Endothelial cell (in vitro differentiated cells): ENCODE measurements at regions not wholly inside any gene's neighbourhood (a gene's known extent, or its start where the extent isn't known, plus 50 kb on each side); places are given as distances from the start of the nearest gene placed in this dataset.
"Not testable (repeated sequence)": the region's sequence is repeated elsewhere in the genome, so short reads cannot be mapped to it uniquely, and the experiment has no call there.

ENCODE experiments used
- DNase-seq: peaks from one replicate; pipeline ENCODE4 v3.0.0; 2021; ENCODE audit warnings: low spot score
- H3K27ac Mint-ChIP-seq: one replicate; pipeline ENCODE4 v1.8.0; 2021; ENCODE audit warnings: mixed read lengths, inconsistent platforms; ENCODE audit not compliant: unreplicated experiment
- H3K27me3 Mint-ChIP-seq: one replicate; pipeline ENCODE4 v1.8.0; 2021; ENCODE audit warnings: mild to moderate bottlenecking, moderate library complexity, mixed read lengths, inconsistent platforms; ENCODE audit not compliant: unreplicated experiment
- H3K36me3 Mint-ChIP-seq: one replicate; pipeline ENCODE4 v1.8.0; 2021; ENCODE audit warnings: mild to moderate bottlenecking, low read depth, mixed read lengths, inconsistent platforms; ENCODE audit not compliant: unreplicated experiment
- H3K4me1 Mint-ChIP-seq: one replicate; pipeline ENCODE4 v1.8.0; 2021; ENCODE audit warnings: mild to moderate bottlenecking, mixed read lengths, inconsistent platforms; ENCODE audit not compliant: unreplicated experiment
- H3K4me3 Mint-ChIP-seq: one replicate; pipeline ENCODE4 v1.8.0; 2021; ENCODE audit warnings: mild to moderate bottlenecking, mixed read lengths, inconsistent platforms; ENCODE audit not compliant: unreplicated experiment
- H3K9me3 Mint-ChIP-seq: one replicate; pipeline ENCODE4 v1.8.0; 2021; ENCODE audit warnings: mixed read lengths, inconsistent platforms; ENCODE audit not compliant: unreplicated experiment
- TF ChIP-seq, protein P1 (sequence below): fragments of 200-600 bp; sonication (generic); IDR thresholded peaks from one replicate; pipeline ENCODE4 v1.5.0; 2021; ENCODE audit warnings: antibody characterized with exemption; ENCODE audit not compliant: unreplicated experiment

DNA sequence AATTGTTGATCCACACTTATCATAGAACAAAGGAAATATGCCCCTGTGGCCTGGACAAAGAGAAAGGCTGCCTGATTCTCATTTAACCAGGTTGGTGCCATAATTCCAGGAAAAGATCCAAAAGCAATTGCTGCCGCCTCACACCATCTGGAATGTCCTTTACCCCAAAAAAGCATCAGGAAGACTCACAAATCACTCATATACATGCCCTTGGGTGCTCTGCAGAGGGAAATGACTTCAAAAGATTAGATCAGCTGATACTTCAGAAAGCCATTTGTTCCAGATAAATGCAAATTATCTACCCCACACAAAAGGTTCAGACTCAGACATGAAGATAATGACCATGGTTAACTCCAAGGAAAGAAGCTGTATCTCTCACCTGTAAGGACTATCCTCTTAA lies 285.8 kb downstream of the C1D start:
- no peaks in the 10 kb centered on the region for H3K9me3 Mint-ChIP-seq
- H3K4me3 Mint-ChIP-seq, result no peak overlapping the region
- no peaks in the 10 kb centered on the region for H3K36me3 Mint-ChIP-seq
- no peak overlapping the region for H3K27ac Mint-ChIP-seq
- TF ChIP-seq, protein P1, sequence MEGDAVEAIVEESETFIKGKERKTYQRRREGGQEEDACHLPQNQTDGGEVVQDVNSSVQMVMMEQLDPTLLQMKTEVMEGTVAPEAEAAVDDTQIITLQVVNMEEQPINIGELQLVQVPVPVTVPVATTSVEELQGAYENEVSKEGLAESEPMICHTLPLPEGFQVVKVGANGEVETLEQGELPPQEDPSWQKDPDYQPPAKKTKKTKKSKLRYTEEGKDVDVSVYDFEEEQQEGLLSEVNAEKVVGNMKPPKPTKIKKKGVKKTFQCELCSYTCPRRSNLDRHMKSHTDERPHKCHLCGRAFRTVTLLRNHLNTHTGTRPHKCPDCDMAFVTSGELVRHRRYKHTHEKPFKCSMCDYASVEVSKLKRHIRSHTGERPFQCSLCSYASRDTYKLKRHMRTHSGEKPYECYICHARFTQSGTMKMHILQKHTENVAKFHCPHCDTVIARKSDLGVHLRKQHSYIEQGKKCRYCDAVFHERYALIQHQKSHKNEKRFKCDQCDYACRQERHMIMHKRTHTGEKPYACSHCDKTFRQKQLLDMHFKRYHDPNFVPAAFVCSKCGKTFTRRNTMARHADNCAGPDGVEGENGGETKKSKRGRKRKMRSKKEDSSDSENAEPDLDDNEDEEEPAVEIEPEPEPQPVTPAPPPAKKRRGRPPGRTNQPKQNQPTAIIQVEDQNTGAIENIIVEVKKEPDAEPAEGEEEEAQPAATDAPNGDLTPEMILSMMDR, result no peak
- H3K4me1 Mint-ChIP-seq, result peaks cover 12% of the 10 kb centered on the region
- H3K27me3 Mint-ChIP-seq, result no peaks in the 10 kb centered on the region
- no peak for DNase-seq

DNA sequence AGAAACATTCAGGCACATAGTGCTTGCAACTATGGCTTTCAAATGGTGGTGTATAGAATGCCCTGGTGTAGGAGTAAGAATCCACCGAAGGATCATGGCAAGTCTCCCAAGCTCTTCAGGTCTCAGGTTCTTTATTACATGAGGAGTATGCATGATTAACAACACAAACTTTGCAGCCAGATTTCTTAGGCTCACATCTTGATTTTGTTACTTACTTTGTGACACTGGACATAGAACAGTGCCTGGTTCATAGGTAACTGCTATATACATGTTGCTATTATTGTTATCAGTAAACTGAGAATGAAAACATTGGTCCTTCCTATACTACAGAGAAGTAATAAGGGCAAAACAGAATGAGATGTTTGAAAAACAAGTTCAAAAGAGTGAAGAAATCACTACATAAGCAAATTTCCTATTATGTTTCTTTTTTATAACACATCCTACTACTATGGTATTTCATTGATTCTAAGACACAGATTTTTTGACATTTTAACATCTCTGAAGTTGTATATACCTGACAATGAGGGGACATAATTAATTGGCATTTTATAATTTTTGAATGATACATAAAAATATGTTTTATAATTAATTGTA lies 284.9 kb downstream of the C1D start:
- no peak for DNase-seq
- TF ChIP-seq, protein P1, result no peak
- no peaks in the 10 kb centered on the region for H3K36me3 Mint-ChIP-seq
- H3K9me3 Mint-ChIP-seq, result no peaks in the 10 kb centered on the region
- peaks cover 5% of the 10 kb centered on the region for H3K4me1 Mint-ChIP-seq
- H3K4me3 Mint-ChIP-seq, result no peak overlapping the region
- H3K27me3 Mint-ChIP-seq, result no peaks in the 10 kb centered on the region
- no peak overlapping the region for H3K27ac Mint-ChIP-seq

DNA sequence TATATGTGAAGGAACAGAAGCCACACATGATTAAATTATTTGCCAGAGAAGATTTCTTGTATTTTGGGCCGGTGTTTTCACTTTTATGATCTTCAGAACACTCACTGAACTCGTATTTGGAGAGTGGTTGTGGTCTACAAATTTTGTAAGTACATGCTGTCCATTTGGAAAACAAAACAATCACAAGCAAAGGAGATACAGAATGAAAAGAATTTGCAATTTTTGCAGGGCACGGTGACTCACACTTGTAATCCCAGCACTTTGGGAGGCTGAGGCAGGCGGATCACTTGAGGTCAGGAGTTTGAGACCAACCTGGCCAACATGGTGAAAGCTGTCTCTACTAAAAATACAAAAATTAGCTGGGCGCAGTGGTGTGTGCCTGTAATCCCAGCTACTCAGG lies 282.0 kb downstream of the C1D start:
- H3K4me3 Mint-ChIP-seq, DNase-seq, H3K36me3 Mint-ChIP-seq, H3K27me3 Mint-ChIP-seq, H3K4me1 Mint-ChIP-seq, H3K27ac Mint-ChIP-seq, H3K9me3 Mint-ChIP-seq: not testable (repeated sequence)

DNA sequence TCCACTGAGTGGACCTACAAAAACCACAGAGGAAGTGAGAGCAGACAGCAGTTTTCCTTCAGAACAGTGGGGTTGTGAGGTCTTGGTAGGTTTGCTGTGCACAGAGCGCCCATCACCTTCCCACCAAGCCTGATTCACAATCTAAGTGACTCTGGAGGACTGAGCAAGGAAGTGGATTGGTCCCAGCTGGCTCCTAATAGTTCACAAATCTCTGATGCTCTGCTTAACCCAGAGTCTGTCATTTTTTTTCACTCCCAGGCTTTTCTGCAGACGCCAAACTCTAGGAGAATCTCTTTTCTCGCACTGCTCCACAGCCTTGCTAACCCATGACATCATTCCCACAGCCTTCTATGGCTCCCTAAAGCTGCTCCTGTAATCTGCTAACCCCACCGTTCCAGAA lies 280.4 kb downstream of the C1D start:
- H3K27ac Mint-ChIP-seq, result no peak overlapping the region
- no peaks in the 10 kb centered on the region for H3K9me3 Mint-ChIP-seq
- H3K27me3 Mint-ChIP-seq, result no peaks in the 10 kb centered on the region
- DNase-seq, result no peak
- TF ChIP-seq, protein P1, result no peak
- no peaks in the 10 kb centered on the region for H3K36me3 Mint-ChIP-seq
- H3K4me1 Mint-ChIP-seq, result peaks cover 6% of the 10 kb centered on the region
- H3K4me3 Mint-ChIP-seq, result no peak overlapping the region

DNA sequence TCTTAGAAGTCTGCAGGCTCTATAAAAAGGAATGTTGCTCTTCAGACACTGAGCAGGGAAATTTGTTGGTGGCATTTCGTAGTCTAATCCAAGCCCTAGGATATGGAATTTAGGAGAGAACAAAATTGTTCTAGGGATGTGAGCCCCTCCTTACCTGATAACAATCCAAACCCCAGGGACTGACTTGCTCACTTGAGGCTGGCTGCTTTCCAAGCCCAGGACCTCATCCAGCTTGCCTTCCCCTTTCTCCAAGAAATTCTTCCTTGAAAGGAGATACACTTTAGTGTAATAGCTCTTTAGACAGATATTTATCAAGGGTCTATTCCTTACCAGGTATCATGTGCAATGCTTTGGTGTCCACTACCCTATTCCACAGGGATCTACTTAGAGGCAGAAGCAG lies 279.8 kb downstream of the C1D start:
- H3K9me3 Mint-ChIP-seq, result no peaks in the 10 kb centered on the region
- H3K4me1 Mint-ChIP-seq, result peaks cover 6% of the 10 kb centered on the region
- H3K36me3 Mint-ChIP-seq, result no peaks in the 10 kb centered on the region
- DNase-seq, result no peak
- H3K4me3 Mint-ChIP-seq, result no peak overlapping the region
- H3K27me3 Mint-ChIP-seq, result no peaks in the 10 kb centered on the region
- no peak overlapping the region for H3K27ac Mint-ChIP-seq
- TF ChIP-seq, protein P1, result no peak
